GM19238 (cell line): ENCODE measurements at regions not wholly inside any gene's neighbourhood (a gene's known extent, or its start where the extent isn't known, plus 50 kb on each side); places are given as distances from the start of the nearest gene placed in this dataset.
"Not testable (repeated sequence)": the region's sequence is repeated elsewhere in the genome, so short reads cannot be mapped to it uniquely, and the experiment has no call there.

Experiments used
- DNase-seq: peaks from one replicate; pipeline ENCODE4 v3.0.0; 2011; ENCODE audit warnings: low spot score; ENCODE audit not compliant: insufficient read length

- DNase-seq, result no peak
These were observed 773.1 kb downstream of the NTRK3 start for GRCh38 chr15:87483468-87483867.

GRCh38 chr15:87481126-87481525, 775.4 kb downstream of the NTRK3 start:
- DNase-seq, result no peak

GRCh38 chr15:87478687-87479072, 777.9 kb downstream of the NTRK3 start:
- DNase-seq, result no peak

- DNase-seq, result no peak
These were observed 778.5 kb downstream of the NTRK3 start for GRCh38 chr15:87477737-87478686.

- DNase-seq, result no peak
These were observed 779.5 kb downstream of the NTRK3 start for GRCh38 chr15:87477026-87477425.

- DNase-seq, result no peak
These were observed 785.6 kb downstream of the NTRK3 start for GRCh38 chr15:87470923-87471322.

GRCh38 chr15:87463956-87464355, 792.6 kb downstream of the NTRK3 start:
- DNase-seq, result not testable (repeated sequence)

- DNase-seq, result no peak
These were observed 794.9 kb downstream of the NTRK3 start for GRCh38 chr15:87461631-87462030.

GRCh38 chr15:87454860-87455259, 801.7 kb downstream of the NTRK3 start:
- no peak for DNase-seq

GRCh38 chr15:87450314-87450713, 806.2 kb downstream of the NTRK3 start:
- DNase-seq, result no peak

GRCh38 chr15:87439090-87439489, 817.4 kb downstream of the NTRK3 start:
- DNase-seq, result no peak

- DNase-seq, result no peak
These were observed 822.7 kb downstream of the NTRK3 start for GRCh38 chr15:87433871-87434270.

- DNase-seq, result no peak
These were observed 826.8 kb downstream of the NTRK3 start for GRCh38 chr15:87429754-87430153.

GRCh38 chr15:87420017-87420416, 836.5 kb downstream of the NTRK3 start:
- DNase-seq, result no peak

- DNase-seq, result no peak
These were observed 837.2 kb downstream of the NTRK3 start for GRCh38 chr15:87419344-87419743.

- no peak for DNase-seq
These were observed 839.8 kb downstream of the NTRK3 start for GRCh38 chr15:87416591-87417257.

- no peak for DNase-seq
These were observed 847.6 kb downstream of the NTRK3 start for GRCh38 chr15:87408902-87409301.

GRCh38 chr15:87403973-87404372, 852.6 kb downstream of the NTRK3 start:
- DNase-seq, result no peak

GRCh38 chr15:87401973-87402372, 854.6 kb downstream of the NTRK3 start:
- DNase-seq, result no peak

GRCh38 chr15:87394676-87395075, 861.9 kb downstream of the NTRK3 start:
- no peak for DNase-seq

- DNase-seq, result no peak
These were observed 868.8 kb downstream of the NTRK3 start for GRCh38 chr15:87387766-87388165.

- no peak for DNase-seq
These were observed 882.2 kb downstream of the NTRK3 start for GRCh38 chr15:87374339-87374738.

GRCh38 chr15:87369269-87369668, 887.3 kb downstream of the NTRK3 start:
- no peak for DNase-seq
